SW 1271 (cell line): ENCODE measurements at regions not wholly inside any gene's neighbourhood (a gene's known extent, or its start where the extent isn't known, plus 50 kb on each side); places are given as distances from the start of the nearest gene placed in this dataset.
"Not testable (repeated sequence)": the region's sequence is repeated elsewhere in the genome, so short reads cannot be mapped to it uniquely, and the experiment has no call there.

Source experiments
- DNase-seq, 2 experiments: peaks; one replicate each; lab custom pipeline; 2025; lab: John Stamatoyannopoulos, UW

DNA sequence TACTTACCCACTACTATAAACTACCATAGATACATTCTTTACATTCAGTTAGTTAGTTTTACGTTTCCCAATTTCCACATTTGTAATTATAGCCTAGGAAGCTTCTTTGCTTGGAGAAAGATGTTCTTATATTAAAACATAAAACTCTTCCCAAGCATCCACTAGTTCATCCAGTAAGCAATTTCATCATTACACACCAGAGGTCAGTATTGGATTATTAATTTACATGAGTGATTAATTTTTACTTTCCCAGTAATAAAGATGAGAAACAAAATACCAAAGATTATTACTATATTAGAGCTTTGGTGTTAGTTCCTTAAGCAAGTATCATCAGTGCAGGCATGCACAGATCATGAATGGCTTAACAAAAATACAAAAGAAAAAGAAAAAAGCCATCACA lies 518.4 kb downstream of the TUBA3C start:
- not testable (repeated sequence) for DNase-seq

DNA sequence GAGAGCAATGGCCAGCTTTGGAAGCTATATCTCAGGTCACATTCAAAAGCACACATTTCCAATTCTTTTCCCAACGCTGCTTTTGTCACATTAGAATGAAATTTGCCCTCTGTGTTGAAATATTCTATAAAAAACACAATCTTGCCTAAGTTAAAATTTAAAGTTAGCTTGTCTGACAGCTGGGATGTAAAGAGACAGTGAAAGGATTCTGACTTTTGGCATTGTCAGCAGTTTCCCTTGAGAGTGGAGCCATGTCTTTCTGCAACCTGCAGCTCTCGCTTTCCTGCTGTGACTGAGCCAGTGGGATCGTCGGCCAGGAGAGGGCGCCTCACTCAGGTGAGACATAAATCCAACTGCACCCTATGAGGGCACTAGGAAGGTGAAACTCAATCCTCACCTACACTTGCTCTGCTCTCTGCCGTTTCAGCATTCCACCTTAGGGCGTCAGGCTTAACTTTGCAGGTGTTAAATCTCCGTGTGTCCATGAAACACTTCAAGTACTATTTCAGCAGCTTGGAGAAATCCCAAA lies 537.9 kb downstream of the TUBA3C start:
- not testable (repeated sequence) for DNase-seq

- not testable (repeated sequence) for DNase-seq
Measured at GRCh38 chr13:18628928-18629327, 552.7 kb downstream of the TUBA3C start.

DNA sequence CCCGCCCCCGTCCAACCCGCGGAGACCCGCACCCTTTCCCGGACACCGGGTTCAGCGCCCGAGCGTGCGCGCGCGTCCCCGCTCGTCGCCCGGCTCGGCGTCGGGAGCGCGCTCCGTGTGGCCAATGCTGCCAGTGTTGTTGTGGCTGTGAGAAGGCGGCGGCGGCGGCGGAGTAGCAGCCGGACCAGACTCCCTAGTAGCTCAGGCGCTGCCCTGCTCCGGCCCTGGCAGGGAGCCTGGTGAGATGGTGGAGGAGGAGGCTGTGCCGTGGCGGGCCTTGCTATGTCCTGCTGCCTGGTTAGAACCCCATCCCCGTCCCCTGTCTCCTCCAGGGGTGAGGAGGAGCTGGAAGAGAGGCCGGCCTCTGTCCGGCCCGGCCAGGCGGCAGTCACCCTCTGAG lies 553.2 kb downstream of the TUBA3C start:
- DNase-seq, result no peak

DNA sequence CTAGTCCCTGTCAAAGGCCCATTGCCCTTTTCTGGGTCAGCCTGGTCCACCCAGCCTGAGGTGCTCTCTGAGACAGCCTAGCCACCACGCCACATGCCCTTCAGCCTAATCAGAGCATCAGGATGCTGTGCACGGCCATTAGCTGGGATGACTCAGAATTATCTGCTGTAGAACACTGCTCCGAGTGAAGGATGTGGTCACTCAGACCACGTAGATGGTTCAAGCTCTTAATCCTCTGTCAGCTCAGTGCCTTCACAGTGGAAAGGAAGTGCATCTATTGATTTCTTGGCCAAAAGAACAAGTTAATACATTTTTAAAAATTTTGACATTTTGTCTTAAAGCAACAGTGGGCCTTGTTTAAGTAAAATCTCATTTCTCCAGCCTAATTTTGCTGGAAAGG lies 557.6 kb downstream of the TUBA3C start:
- DNase-seq, result not testable (repeated sequence)

GRCh38 chr13:18618442-18618841 lies 563.2 kb downstream of the TUBA3C start:
- DNase-seq, result not testable (repeated sequence)

DNA sequence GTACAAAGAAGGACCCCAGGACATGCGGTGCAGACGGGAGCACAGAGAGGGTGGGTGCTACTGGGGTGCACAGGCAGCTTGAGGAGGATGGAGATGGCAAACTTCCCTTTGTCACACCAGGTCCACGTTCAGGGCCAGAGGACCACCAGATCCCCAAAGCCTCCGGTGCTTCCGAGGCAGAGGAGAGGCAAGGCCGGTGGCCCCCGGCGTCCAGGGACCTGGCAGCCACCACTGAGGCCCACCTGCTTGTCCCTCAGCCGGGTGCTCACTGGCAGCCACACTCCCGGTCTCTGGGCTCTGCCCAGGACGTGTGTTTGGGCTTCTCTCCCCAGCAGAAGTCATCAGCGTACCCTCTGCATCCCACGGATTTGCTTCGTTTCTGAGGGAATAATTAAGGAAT lies 571.1 kb downstream of the TUBA3C start:
- not testable (repeated sequence) for DNase-seq

DNA sequence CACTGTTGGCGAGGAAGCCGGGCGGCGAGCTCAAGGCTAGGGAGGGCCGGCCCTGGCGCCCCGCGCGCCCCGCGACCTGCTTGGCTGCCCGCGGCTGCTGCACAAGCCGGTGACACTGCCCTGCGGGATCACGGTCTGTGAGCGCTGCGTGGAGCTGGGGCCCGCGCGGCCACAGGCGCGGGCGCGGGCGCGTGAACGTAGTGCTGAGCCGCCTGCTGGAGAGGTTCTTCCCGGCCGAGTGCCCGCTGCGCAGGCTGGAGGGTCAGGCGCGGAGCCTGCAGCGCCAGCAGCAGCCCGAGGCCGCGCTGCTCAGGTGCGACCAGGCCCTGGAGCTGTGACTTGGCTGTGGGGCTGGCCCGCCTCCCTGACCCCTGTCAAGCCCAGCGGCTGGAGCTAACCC lies 572.3 kb downstream of the TUBA3C start:
- not testable (repeated sequence) for DNase-seq

DNA sequence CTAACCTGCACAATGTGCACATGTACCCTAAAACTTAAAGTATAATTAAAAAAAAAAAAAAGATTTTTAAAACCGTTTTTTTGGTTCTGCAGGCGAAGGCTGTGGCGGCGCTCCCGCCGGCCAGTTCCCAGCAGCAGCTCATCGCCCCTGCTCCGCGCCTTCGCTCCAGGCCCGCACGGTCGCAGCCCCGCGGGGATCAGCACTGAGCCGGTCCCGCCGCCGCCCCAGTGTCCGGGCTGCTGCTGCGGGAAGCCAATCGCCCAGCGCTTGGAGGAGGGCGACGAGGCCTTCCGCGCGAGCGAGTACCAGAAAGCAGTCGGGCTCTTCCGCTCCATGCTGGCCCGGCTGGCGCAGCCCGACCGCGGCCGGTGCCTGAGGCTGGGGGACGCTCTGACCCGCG lies 572.8 kb downstream of the TUBA3C start:
- DNase-seq, result not testable (repeated sequence)

DNA sequence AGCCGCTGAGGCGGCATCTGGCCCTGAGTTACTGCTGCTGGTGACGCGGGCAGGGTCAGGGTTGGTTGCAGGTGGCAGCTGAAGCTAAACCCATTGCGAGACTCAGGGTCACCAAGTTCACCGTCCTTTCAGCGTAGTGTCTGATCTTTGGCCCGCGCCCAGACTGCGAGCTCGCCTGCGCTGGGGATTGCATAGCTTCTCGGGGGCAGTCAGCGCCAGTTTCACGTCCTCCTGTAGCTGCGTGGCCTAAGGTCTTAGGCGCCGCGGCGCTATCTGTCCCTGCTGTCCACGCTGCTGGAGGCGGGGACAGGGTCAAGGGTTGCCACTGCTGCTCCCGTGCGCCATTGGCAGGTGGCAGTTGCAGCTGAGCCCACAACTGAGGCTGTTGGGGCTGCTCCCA lies 581.3 kb downstream of the TUBA3C start:
- not testable (repeated sequence) for DNase-seq

- not testable (repeated sequence) for DNase-seq
Measured at GRCh38 chr13:18599791-18600211, 581.8 kb downstream of the TUBA3C start.

DNA sequence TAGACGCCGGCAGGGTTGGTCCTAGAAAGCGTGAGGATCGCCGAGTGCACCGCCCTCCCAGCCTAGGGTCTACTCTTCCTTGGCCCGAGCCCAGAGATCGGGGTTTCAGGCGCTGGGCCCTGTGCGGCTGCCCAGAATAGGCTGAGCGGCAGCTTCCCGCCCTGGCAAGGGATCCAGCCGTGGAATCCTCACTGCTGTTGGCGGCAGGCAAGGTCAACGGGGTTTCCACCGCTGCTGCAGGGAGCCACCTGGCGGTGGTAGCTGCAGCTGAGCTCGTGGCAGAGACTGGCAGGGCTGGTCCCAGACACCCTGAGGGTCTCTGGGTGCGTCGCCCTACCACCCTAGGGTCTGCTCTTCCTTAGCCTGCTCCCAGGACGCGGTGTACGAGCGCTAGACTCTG lies 583.1 kb downstream of the TUBA3C start:
- DNase-seq, result not testable (repeated sequence)

GRCh38 chr13:18597940-18598339 lies 583.7 kb downstream of the TUBA3C start:
- not testable (repeated sequence) for DNase-seq

- DNase-seq, result not testable (repeated sequence)
Measured at GRCh38 chr13:18577103-18577502, 604.5 kb downstream of the TUBA3C start.

- DNase-seq, result not testable (repeated sequence)
Measured at GRCh38 chr13:18567890-18568289, 613.7 kb downstream of the TUBA3C start.
